HK-2 (cell line): ENCODE measurements at regions not wholly inside any gene's neighbourhood (a gene's known extent, or its start where the extent isn't known, plus 50 kb on each side); places are given as distances from the start of the nearest gene placed in this dataset.

Source experiments
- DNase-seq: peaks from one replicate; pipeline ENCODE4 v3.0.0-alpha.2; 2018; ENCODE audit not compliant: unreplicated experiment

- no peak for DNase-seq
Observed at GRCh38 chr17:65366102-65366844, 195.2 kb downstream of the AXIN2 start.

GRCh38 chr17:65365169-65365568 lies 196.3 kb downstream of the AXIN2 start:
- DNase-seq: no peak

GRCh38 chr17:65364438-65364837 lies 197.0 kb downstream of the AXIN2 start:
- DNase-seq: no peak

- no peak for DNase-seq
Observed at GRCh38 chr17:65362826-65363225, 198.6 kb downstream of the AXIN2 start.

- DNase-seq: no peak
Observed at GRCh38 chr17:65360961-65361552, 200.4 kb downstream of the AXIN2 start.

GRCh38 chr17:65359016-65359415 lies 202.4 kb downstream of the AXIN2 start:
- DNase-seq: peak; percentile 60

- DNase-seq: no peak
Observed at GRCh38 chr17:65356536-65356935, 204.9 kb downstream of the AXIN2 start.

GRCh38 chr17:65355246-65355645 lies 206.2 kb downstream of the AXIN2 start:
- DNase-seq: no peak

GRCh38 chr17:65349916-65350315 lies 211.5 kb downstream of the AXIN2 start:
- DNase-seq: no peak

- no peak for DNase-seq
Observed at GRCh38 chr17:65346166-65346565, 209.0 kb downstream of the RGS9 start.

- no peak for DNase-seq
Observed at GRCh38 chr17:65345261-65346005, 208.3 kb downstream of the RGS9 start.

GRCh38 chr17:65340401-65340800 lies 203.2 kb downstream of the RGS9 start:
- no peak for DNase-seq

GRCh38 chr17:65334406-65334805 lies 197.2 kb downstream of the RGS9 start:
- DNase-seq: no peak

GRCh38 chr17:65332779-65333178 lies 195.6 kb downstream of the RGS9 start:
- no peak for DNase-seq

- DNase-seq: no peak
Observed at GRCh38 chr17:65332375-65332774, 195.2 kb downstream of the RGS9 start.

- no peak for DNase-seq
Observed at GRCh38 chr17:65328567-65328966, 191.4 kb downstream of the RGS9 start.

GRCh38 chr17:65324611-65325342 lies 187.6 kb downstream of the RGS9 start:
- no peak for DNase-seq

- no peak for DNase-seq
Observed at GRCh38 chr17:65323049-65323448, 185.9 kb downstream of the RGS9 start.

GRCh38 chr17:65320820-65321219 lies 183.7 kb downstream of the RGS9 start:
- DNase-seq: no peak

- no peak for DNase-seq
Observed at GRCh38 chr17:65314212-65314611, 177.0 kb downstream of the RGS9 start.

- DNase-seq: no peak
Observed at GRCh38 chr17:65312718-65313377, 175.7 kb downstream of the RGS9 start.

GRCh38 chr17:65311261-65311660 lies 174.1 kb downstream of the RGS9 start:
- no peak for DNase-seq
